GM21737 (cell line): ENCODE measurements at regions not wholly inside any gene's neighbourhood (a gene's known extent, or its start where the extent isn't known, plus 50 kb on each side); places are given as distances from the start of the nearest gene placed in this dataset.

ENCODE experiments used
- ATAC-seq: cut with Tn5 transposase; IDR thresholded peaks from one replicate; pipeline ENCODE4 v1.9.1; 2021; ENCODE audit warnings: mild to moderate bottlenecking, moderate library complexity; ENCODE audit not compliant: unreplicated experiment

- no peak for ATAC-seq
These were observed 76.5 kb upstream of the TNRC6C start for GRCh38 chr17:77882040-77882439.

GRCh38 chr17:77882481-77883212 lies 75.9 kb upstream of the TNRC6C start:
- peak; percentile 38 for ATAC-seq

- no peak for ATAC-seq
These were observed 75.3 kb upstream of the TNRC6C start for GRCh38 chr17:77883213-77883650.

GRCh38 chr17:77884019-77884418 lies 74.5 kb upstream of the TNRC6C start:
- ATAC-seq: no peak

- ATAC-seq: no peak
These were observed 73.4 kb upstream of the TNRC6C start for GRCh38 chr17:77884967-77885641.

GRCh38 chr17:77885678-77886386 lies 72.7 kb upstream of the TNRC6C start:
- ATAC-seq: no peak

- no peak for ATAC-seq
These were observed 72.1 kb upstream of the TNRC6C start for GRCh38 chr17:77886387-77886728.

GRCh38 chr17:77887110-77887463 lies 71.4 kb upstream of the TNRC6C start:
- ATAC-seq: no peak

GRCh38 chr17:77887464-77888241 lies 70.8 kb upstream of the TNRC6C start:
- ATAC-seq: no peak

- ATAC-seq: no peak
These were observed 70.0 kb upstream of the TNRC6C start for GRCh38 chr17:77888242-77889134.

- no peak for ATAC-seq
These were observed 69.4 kb upstream of the TNRC6C start for GRCh38 chr17:77889135-77889505.

- ATAC-seq: no peak
These were observed 68.4 kb upstream of the TNRC6C start for GRCh38 chr17:77889866-77890760.

- no peak for ATAC-seq
These were observed 67.7 kb upstream of the TNRC6C start for GRCh38 chr17:77890771-77891170.

- no peak for ATAC-seq
These were observed 66.9 kb upstream of the TNRC6C start for GRCh38 chr17:77891602-77892001.

- ATAC-seq: no peak
These were observed 66.5 kb upstream of the TNRC6C start for GRCh38 chr17:77892031-77892430.

GRCh38 chr17:77892469-77893143 lies 65.9 kb upstream of the TNRC6C start:
- no peak for ATAC-seq

- no peak for ATAC-seq
These were observed 65.1 kb upstream of the TNRC6C start for GRCh38 chr17:77893144-77894044.
